B cell (primary cell): ENCODE measurements at regions not wholly inside any gene's neighbourhood (a gene's known extent, or its start where the extent isn't known, plus 50 kb on each side); places are given as distances from the start of the nearest gene placed in this dataset.

Source experiments
- EZH2 ChIP-seq: IDR thresholded peaks from 2 replicates; pipeline ENCODE4 v1.6.1; 2012; ENCODE audit warnings: borderline replicate concordance, low read depth, mild to moderate bottlenecking, moderate library complexity, low read length; ENCODE audit not compliant: insufficient read depth, poor library complexity, severe bottlenecking
- TF ChIP-seq, protein P1 (sequence below): fragments of 200-600 bp; IDR thresholded peaks from one replicate; pipeline ENCODE4 v1.8.0; 2022; ENCODE audit warnings: antibody characterized with exemption, mild to moderate bottlenecking

DNA sequence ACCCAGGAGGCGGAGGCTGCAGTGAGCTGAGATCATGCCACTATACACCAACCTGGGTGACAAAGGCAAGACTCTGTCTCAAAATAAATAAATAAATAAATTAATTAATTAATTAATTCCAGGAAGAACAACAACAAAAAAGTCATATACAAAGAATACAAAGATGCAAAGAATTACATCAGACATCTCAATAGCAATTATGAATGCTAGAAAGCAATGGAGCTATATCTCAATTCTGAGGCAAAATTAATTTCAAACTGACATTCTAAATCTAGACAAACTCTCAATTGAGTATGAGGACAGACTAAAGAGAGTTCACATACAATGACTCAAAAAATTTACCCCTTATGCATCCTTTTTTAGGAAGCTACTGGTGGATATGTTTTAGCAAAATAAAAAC, 69.6 kb upstream of the CTNNB1 start:
- TF ChIP-seq, protein P1, sequence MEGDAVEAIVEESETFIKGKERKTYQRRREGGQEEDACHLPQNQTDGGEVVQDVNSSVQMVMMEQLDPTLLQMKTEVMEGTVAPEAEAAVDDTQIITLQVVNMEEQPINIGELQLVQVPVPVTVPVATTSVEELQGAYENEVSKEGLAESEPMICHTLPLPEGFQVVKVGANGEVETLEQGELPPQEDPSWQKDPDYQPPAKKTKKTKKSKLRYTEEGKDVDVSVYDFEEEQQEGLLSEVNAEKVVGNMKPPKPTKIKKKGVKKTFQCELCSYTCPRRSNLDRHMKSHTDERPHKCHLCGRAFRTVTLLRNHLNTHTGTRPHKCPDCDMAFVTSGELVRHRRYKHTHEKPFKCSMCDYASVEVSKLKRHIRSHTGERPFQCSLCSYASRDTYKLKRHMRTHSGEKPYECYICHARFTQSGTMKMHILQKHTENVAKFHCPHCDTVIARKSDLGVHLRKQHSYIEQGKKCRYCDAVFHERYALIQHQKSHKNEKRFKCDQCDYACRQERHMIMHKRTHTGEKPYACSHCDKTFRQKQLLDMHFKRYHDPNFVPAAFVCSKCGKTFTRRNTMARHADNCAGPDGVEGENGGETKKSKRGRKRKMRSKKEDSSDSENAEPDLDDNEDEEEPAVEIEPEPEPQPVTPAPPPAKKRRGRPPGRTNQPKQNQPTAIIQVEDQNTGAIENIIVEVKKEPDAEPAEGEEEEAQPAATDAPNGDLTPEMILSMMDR: no peak
- no peak for TF ChIP-seq EZH2
